GM12873 (cell line): ENCODE measurements at regions not wholly inside any gene's neighbourhood (a gene's known extent, or its start where the extent isn't known, plus 50 kb on each side); places are given as distances from the start of the nearest gene placed in this dataset.

ENCODE experiments used
- CTCF ChIP-seq: IDR thresholded peaks from 2 replicates; pipeline ENCODE4 v1.5.1; 2012; ENCODE audit warnings: low read depth, mild to moderate bottlenecking, moderate library complexity, low read length, control low read depth; ENCODE audit not compliant: insufficient read depth; ENCODE audit errors: missing control alignments

GRCh38 chr6:147947521-147947920 is 395.1 kb upstream of the SASH1 start:
- no peak for TF ChIP-seq CTCF

DNA sequence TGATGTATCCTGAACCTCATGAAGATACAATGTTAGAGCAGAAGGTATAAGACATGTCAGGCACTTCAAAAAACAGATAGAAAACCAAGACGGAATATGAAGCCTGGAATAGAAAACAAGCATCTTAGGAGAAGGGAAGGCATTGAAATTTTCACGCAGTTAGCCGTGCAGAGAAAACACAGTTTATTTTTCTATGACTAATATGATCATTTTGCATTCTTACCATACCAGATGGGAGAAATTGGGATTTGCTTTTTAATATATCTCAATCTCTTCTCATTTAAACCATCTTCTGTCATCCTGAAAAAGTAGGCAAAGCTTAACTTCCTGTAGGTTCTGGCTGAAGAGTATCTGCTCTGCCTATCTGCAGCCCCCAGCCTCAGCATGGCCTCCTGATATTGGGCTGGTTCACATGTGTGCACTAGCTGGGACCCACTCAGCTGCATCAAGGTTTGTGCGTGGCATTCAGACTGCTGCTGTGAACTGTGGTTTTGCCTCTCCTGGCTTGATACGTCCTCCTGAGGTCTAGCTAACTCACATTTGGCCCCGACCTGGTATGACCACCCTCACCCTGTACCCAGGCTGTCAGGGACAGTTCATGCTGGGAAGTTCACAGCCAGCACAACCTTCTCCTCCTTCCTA is 392.5 kb upstream of the SASH1 start:
- no peak for TF ChIP-seq CTCF

DNA sequence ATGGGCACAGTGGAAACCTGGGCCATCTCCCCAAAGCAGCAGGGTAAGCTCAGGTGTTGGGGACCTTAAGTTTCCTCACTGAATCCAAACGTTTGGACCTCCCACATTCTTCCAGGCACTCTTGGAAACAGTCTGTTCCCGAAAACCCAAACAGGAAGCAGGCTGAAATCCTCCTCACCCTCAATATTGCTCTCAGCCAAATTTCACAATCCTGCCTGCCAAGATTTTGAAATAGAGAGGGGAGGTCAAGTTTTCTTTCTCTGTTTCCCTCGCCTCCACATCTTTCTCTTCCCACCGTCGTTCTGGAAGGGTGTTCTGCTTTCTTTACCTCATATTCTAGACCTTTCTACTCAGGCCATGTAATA is 392.0 kb upstream of the SASH1 start:
- TF ChIP-seq CTCF, result no peak

DNA sequence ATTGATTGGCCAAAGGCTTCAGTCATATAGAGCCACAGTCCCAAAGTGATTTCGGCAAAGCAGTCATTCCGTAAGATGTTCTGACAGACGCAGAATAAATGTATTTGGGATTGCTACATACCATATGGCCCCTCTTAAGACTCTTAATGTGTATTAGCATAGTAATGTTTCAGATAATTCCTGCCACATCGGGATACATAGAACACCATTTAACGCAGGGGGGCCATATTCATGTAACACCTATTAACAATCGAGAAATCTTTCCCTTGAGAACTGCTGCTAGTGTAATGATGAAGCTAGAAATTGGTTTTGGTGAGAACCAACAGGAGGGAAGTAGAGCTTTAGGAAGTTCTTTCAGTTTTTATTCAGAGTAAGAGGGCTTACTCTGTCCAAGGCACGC is 390.9 kb upstream of the SASH1 start:
- no peak for TF ChIP-seq CTCF

DNA sequence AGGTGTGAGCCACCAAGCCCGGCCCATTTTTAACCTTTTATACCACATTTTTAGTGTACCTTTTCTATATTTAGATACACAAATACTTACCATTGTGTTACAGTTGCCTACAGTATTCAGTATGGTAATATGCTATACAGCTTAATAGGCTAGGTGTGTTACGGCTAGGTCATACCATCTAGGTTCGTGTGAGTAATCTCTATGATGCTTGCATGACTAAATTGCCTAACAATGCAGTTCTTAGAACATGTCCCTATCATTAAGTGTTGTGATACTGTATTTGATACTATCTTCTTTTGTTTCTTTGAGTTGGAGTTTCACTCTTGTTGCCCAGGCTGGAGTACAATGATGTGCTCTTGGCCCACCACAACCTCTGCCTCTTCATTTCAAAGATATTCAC is 387.7 kb upstream of the SASH1 start:
- no peak for TF ChIP-seq CTCF

DNA sequence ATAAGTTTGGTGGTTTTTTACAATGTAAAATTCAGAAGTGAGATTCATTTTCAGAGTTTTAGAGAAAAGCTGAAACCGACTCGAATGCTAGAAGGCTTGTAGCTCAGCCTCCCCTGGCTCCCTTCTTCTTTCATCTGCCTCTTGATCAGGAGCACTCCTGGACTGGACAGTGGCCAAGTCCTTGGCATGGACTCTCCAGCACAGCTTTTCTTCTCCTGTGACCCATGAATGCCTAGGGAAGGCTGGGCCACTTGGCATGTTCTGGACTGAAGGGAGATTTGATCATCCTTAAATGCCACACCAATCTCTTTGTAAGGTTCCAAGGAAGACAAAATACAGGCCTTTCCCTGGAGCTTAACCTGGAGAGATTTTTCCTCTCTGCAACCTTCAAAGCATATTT is 384.0 kb upstream of the SASH1 start:
- TF ChIP-seq CTCF, result no peak

DNA sequence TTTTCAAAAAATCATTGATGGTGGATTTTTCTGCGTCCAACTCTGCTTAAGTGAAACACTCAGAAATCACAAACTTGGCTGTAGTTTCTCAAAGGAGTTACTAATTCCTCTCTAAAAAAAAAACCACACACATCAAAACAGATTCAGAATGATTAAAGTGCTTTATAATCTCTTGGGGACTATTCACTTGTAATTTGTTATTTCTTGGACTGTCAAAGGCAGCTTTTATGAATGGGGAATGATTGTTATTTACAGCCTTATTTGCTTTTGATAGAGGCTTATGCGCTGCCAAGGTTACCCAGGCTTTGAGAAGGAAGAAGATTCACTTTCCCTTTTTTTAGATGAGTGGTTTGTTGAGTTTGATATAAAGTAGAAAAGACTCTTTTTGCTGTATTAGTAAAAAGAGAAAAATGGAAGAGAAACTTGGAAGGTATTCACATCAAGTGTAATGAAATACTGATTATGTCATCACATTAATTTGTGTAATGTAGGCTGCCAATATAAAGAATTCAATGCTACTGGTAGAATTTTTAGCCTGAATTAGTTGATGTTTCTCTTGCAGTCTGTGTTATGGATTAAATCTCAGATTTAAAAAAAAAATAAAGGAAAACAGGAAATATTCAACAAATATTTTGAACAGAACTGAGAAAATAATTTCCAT is 381.0 kb upstream of the SASH1 start:
- no peak for TF ChIP-seq CTCF

DNA sequence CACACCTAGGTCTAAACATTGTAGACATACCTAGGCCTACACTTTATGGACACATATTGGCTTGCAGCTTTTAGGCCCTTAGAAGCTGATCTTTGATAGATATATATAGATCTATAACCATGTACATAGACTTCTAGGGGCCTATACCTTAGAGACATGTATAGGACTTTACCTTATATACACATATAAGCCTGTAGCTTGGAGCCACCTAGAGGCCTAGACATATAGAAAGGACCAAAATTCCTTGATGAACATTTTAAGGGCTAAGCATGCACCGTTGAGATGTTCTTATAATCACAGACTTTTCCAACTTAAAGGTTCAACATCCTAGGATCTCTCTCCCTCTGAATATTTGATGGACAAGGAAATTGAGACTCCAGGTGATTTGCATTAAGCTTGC is 371.7 kb upstream of the SASH1 start:
- peak; percentile 21 for TF ChIP-seq CTCF
